Adrenal gland (tissue), 9 donors: ENCODE measurements at regions not wholly inside any gene's neighbourhood (a gene's known extent, or its start where the extent isn't known, plus 50 kb on each side); places are given as distances from the start of the nearest gene placed in this dataset.

ENCODE experiments used
- DNase-seq, 7 donors: peaks; one replicate each; pipeline ENCODE4 v3.0.0-alpha.2; 2019 to 2020
- H3K27ac ChIP-seq, 5 donors: fragments of 200-600 bp; sonication (generic) in 4 of 5; 1 replicate in 3 of 5; 2 replicates in 2 of 5; pipeline versions ENCODE4 v1.5.1 to v1.8.0; 2016 to 2020; ENCODE audit warnings: mild to moderate bottlenecking in 1 of 5
- H3K27me3 ChIP-seq: fragments of 200-600 bp; 2 replicates; pipeline ENCODE4 v1.8.0; 2021
- H3K36me3 ChIP-seq, 2 donors: fragments of 200-600 bp; replicated peaks in 1 of 2; 1 replicate in 1 of 2; 2 replicates in 1 of 2; pipeline versions ENCODE4 v1.5.1 to v1.8.0; 2018 to 2022
- H3K4me1 ChIP-seq, 2 donors: fragments of 200-600 bp; replicated peaks in 1 of 2; 1 replicate in 1 of 2; 2 replicates in 1 of 2; pipeline versions ENCODE4 v1.5.1 to v1.8.0; 2018 to 2021
- H3K4me3 ChIP-seq, 4 donors: fragments of 200-600 bp; sonication (generic) in 3 of 4; one replicate each; pipeline ENCODE4 v1.5.1; 2016 to 2018
- H3K9me3 ChIP-seq, 3 donors: fragments of 200-600 bp; sonication (generic) in 1 of 3; replicated peaks in 1 of 3; 1 replicate in 2 of 3; 2 replicates in 1 of 3; pipeline versions ENCODE4 v1.5.1 to v1.8.0; 2016 to 2021
- CTCF ChIP-seq, 6 experiments: fragments of 450-650 bp in 4 of 6; fragments of 200-600 bp in 2 of 6; sonication (generic) in 1 of 6; IDR thresholded peaks; 1 replicate in 5 of 6; 2 replicates in 1 of 6; pipeline versions ENCODE4 v1.5.1 to v1.8.0; 2016 to 2021; ENCODE audit warnings: antibody characterized with exemption in 6 of 6, mild to moderate bottlenecking in 2 of 6, moderate library complexity in 1 of 6
- POLR2A ChIP-seq, 2 donors: fragments of 450-650 bp; IDR thresholded peaks; one replicate each; pipeline ENCODE4 v1.6.1; 2017; ENCODE audit warnings: antibody characterized with exemption in 2 of 2, mild to moderate bottlenecking in 2 of 2, moderate library complexity in 1 of 2
- WGBS, 4 donors: extraction: QIAGEN DNeasy Blood & Tissue Kit in 2 of 4; methylation state at CpG; one replicate each; pipeline versions ENCODE4 v1.1.5 to v1.1.7; 2013 to 2017; 5-methylcytosine and 5-hydroxymethylcytosine counted together
- intact Hi-C, 2 donors: fragments of 100-400 bp; cut with DNase I; formaldehyde crosslinking; loops; one replicate each; pipeline versions ENCODE4 v1.14.1 to v1.15.0; 2022 to 2023
- donor health status: healthy with polysubstance abuse.
- donor health status: Bipolar disorder and iron deficiency.
- donor health status: DM: yes; HTN: yes; CAD: no.
- donor health status: DM: no; HTN: no; CAD: no.
- donor health status: DM: no; HTN: no; CAD: no.

- Histone ChIP-seq H3K4me1 (no peaks in the 10 kb centered on the region), H3K4me3 (no peak overlapping the region), H3K9me3 (no peaks in the 10 kb centered on the region), H3K27me3 (no peaks in the 10 kb centered on the region), H3K36me3 (no peaks in the 10 kb centered on the region), H3K27ac (no peak overlapping the region)
- intact Hi-C loops, result no loop called here
- no peak for TF ChIP-seq CTCF (IDR thresholded peaks at IDR 0.05)
- no peak for TF ChIP-seq POLR2A (IDR thresholded peaks at IDR 0.05)
- no peak for DNase-seq
Measured at GRCh38 chr11:37282367-37282766, 684.3 kb upstream of the RAG2 start.

- DNase-seq, result no peak
- no peaks in the 10 kb centered on the region for H3K4me1 ChIP-seq
- no peaks in the 10 kb centered on the region for H3K36me3 ChIP-seq
- 58 to 78% (median 63%) methylated on average over 2 of the region's 2 CpGs for WGBS, 4 donors
- TF ChIP-seq CTCF (IDR thresholded peaks at IDR 0.05), result no peak
- TF ChIP-seq POLR2A (IDR thresholded peaks at IDR 0.05), result no peak
- intact Hi-C loops, result no loop called here
- no peak overlapping the region for H3K27ac ChIP-seq
- no peaks in the 10 kb centered on the region for H3K27me3 ChIP-seq
- H3K4me3 ChIP-seq, result no peak overlapping the region
- H3K9me3 ChIP-seq, result no peaks in the 10 kb centered on the region
Measured at GRCh38 chr11:37280200-37280599, 682.2 kb upstream of the RAG2 start.

- Histone ChIP-seq H3K36me3 (no peaks in the 10 kb centered on the region), H3K27ac (no peak overlapping the region), H3K9me3 (no peaks in the 10 kb centered on the region), H3K4me3 (no peak overlapping the region), H3K4me1 (no peaks in the 10 kb centered on the region), H3K27me3 (no peaks in the 10 kb centered on the region)
- 76 to 89% (median 85%) methylated on average over 3 of the region's 3 CpGs for WGBS, 4 donors
- intact Hi-C loops, result no loop called here
- no peak for DNase-seq
- TF ChIP-seq CTCF (IDR thresholded peaks at IDR 0.05) (no peak), POLR2A (IDR thresholded peaks at IDR 0.05) (no peak)
Measured at GRCh38 chr11:37277896-37278465, 679.9 kb upstream of the RAG2 start.

GRCh38 chr11:37264783-37265182 is 666.7 kb upstream of the RAG2 start:
- Histone ChIP-seq H3K4me1 (no peaks in the 10 kb centered on the region), H3K27ac (no peak overlapping the region), H3K36me3 (no peaks in the 10 kb centered on the region), H3K4me3 (no peak overlapping the region), H3K27me3 (no peaks in the 10 kb centered on the region), H3K9me3 (no peaks in the 10 kb centered on the region)
- intact Hi-C loops, result no loop called here
- TF ChIP-seq CTCF (IDR thresholded peaks at IDR 0.05), result no peak
- TF ChIP-seq POLR2A (IDR thresholded peaks at IDR 0.05), result no peak
- DNase-seq, result no peak
- 44 to 70% (median 54%) methylated on average over 4 of the region's 4 CpGs for WGBS, 4 donors
